ENCODE measurements at regions not wholly inside any gene's neighbourhood (a gene's known extent, or its start where the extent isn't known, plus 50 kb on each side); places are given as distances from the start of the nearest gene placed in this dataset.

- in situ Hi-C loops (cut with MboI; ENCODE audit: low sequenced_read_pairs, unreplicated experiment) = no loop called here
- TF ChIP-seq CTCF (IDR thresholded peaks at IDR 0.05; ENCODE audit: borderline replicate concordance, control extremely low read depth, extremely low read depth, insufficient read depth, missing control alignments) = no peak
- no peak for DNase-seq (ENCODE audit: low spot score)
These were observed 287.8 kb downstream of the CHL1 start for GRCh38 chr3:484341-484740.

GRCh38 chr3:487614-488013 is 291.1 kb downstream of the CHL1 start:
- DNase-seq (ENCODE audit: low spot score) = no peak
- no peak for TF ChIP-seq CTCF (IDR thresholded peaks at IDR 0.05; ENCODE audit: borderline replicate concordance, control extremely low read depth, extremely low read depth, insufficient read depth, missing control alignments)
- in situ Hi-C loops (cut with MboI; ENCODE audit: low sequenced_read_pairs, unreplicated experiment) = no loop called here

- TF ChIP-seq CTCF (IDR thresholded peaks at IDR 0.05; ENCODE audit: borderline replicate concordance, control extremely low read depth, extremely low read depth, insufficient read depth, missing control alignments) = no peak
- in situ Hi-C loops (cut with MboI; ENCODE audit: low sequenced_read_pairs, unreplicated experiment) = no loop called here
- no peak for DNase-seq (ENCODE audit: low spot score)
These were observed 296.2 kb downstream of the CHL1 start for GRCh38 chr3:492586-493316.

GRCh38 chr3:494190-494589 is 297.6 kb downstream of the CHL1 start:
- in situ Hi-C loops (cut with MboI; ENCODE audit: low sequenced_read_pairs, unreplicated experiment) = no loop called here
- DNase-seq (ENCODE audit: low spot score) = no peak
- TF ChIP-seq CTCF (IDR thresholded peaks at IDR 0.05; ENCODE audit: borderline replicate concordance, control extremely low read depth, extremely low read depth, insufficient read depth, missing control alignments) = no peak

GRCh38 chr3:498487-498886 is 301.9 kb downstream of the CHL1 start:
- DNase-seq (ENCODE audit: low spot score) = no peak
- no peak for TF ChIP-seq CTCF (IDR thresholded peaks at IDR 0.05; ENCODE audit: borderline replicate concordance, control extremely low read depth, extremely low read depth, insufficient read depth, missing control alignments)
- in situ Hi-C loops (cut with MboI; ENCODE audit: low sequenced_read_pairs, unreplicated experiment) = no loop called here

GRCh38 chr3:499001-499761 is 302.6 kb downstream of the CHL1 start:
- TF ChIP-seq CTCF (IDR thresholded peaks at IDR 0.05; ENCODE audit: borderline replicate concordance, control extremely low read depth, extremely low read depth, insufficient read depth, missing control alignments) = no peak
- in situ Hi-C loops (cut with MboI; ENCODE audit: low sequenced_read_pairs, unreplicated experiment) = no loop called here

More at GRCh38 chr3:499001-499761, 302.6 kb downstream of the CHL1 start:
- no peak for DNase-seq (ENCODE audit: low spot score)

Measured in GM13976 (cell line).